ENCODE measurements at regions not wholly inside any gene's neighbourhood (a gene's known extent, or its start where the extent isn't known, plus 50 kb on each side); places are given as distances from the start of the nearest gene placed in this dataset.

GRCh38 chr5:101091902-101092301 lies 188.8 kb upstream of the ST8SIA4 start:
- no peak overlapping the region for H3K27ac ChIP-seq
- no peaks in the 10 kb centered on the region for H3K36me3 ChIP-seq
- H3K4me3 ChIP-seq = no peak overlapping the region
- no peak for TF ChIP-seq CTCF (IDR thresholded peaks at IDR 0.05; ENCODE audit: low read depth, low read length)
- H3K9me3 ChIP-seq (ENCODE audit: low read depth) = no peaks in the 10 kb centered on the region
- H3K27me3 ChIP-seq = no peaks in the 10 kb centered on the region
- no peaks in the 10 kb centered on the region for H3K4me1 ChIP-seq (ENCODE audit: low read depth)
- no peak for DNase-seq (ENCODE audit: low read depth in 1 of 2, low spot score in 1 of 2)

- DNase-seq (ENCODE audit: low read depth in 1 of 2, low spot score in 1 of 2) = no peak
- no peaks in the 10 kb centered on the region for H3K27me3 ChIP-seq
- H3K36me3 ChIP-seq = no peaks in the 10 kb centered on the region
- no peak for TF ChIP-seq CTCF (IDR thresholded peaks at IDR 0.05; ENCODE audit: low read depth, low read length)
- no peaks in the 10 kb centered on the region for H3K4me1 ChIP-seq (ENCODE audit: low read depth)
- H3K27ac ChIP-seq = no peak overlapping the region
- H3K9me3 ChIP-seq (ENCODE audit: low read depth) = no peaks in the 10 kb centered on the region
- no peak overlapping the region for H3K4me3 ChIP-seq
Observed at GRCh38 chr5:101084353-101084752, 181.3 kb upstream of the ST8SIA4 start.

- Histone ChIP-seq H3K9me3 (ENCODE audit: low read depth) (no peaks in the 10 kb centered on the region), H3K4me3 (no peak overlapping the region), H3K27me3 (no peaks in the 10 kb centered on the region), H3K27ac (no peak overlapping the region), H3K4me1 (ENCODE audit: low read depth) (no peaks in the 10 kb centered on the region), H3K36me3 (no peaks in the 10 kb centered on the region)
- no peak for TF ChIP-seq CTCF (IDR thresholded peaks at IDR 0.05; ENCODE audit: low read depth, low read length)
- DNase-seq (ENCODE audit: low read depth in 1 of 2, low spot score in 1 of 2) = peak in 1 of 2 donors; percentile 19
Observed at GRCh38 chr5:101080462-101081240, 177.6 kb upstream of the ST8SIA4 start.

GRCh38 chr5:101068298-101068697 lies 165.2 kb upstream of the ST8SIA4 start:
- DNase-seq (ENCODE audit: low read depth in 1 of 2, low spot score in 1 of 2) = no peak
- Histone ChIP-seq H3K27ac (no peak overlapping the region), H3K27me3 (no peaks in the 10 kb centered on the region), H3K9me3 (ENCODE audit: low read depth) (no peaks in the 10 kb centered on the region), H3K4me1 (ENCODE audit: low read depth) (no peaks in the 10 kb centered on the region), H3K36me3 (no peaks in the 10 kb centered on the region), H3K4me3 (no peak overlapping the region)
- no peak for TF ChIP-seq CTCF (IDR thresholded peaks at IDR 0.05; ENCODE audit: low read depth, low read length)

- H3K36me3 ChIP-seq = no peaks in the 10 kb centered on the region
- no peak for DNase-seq (ENCODE audit: low read depth in 1 of 2, low spot score in 1 of 2)
- H3K27ac ChIP-seq = no peak overlapping the region
- no peaks in the 10 kb centered on the region for H3K27me3 ChIP-seq
- H3K4me3 ChIP-seq = no peak overlapping the region
- H3K9me3 ChIP-seq (ENCODE audit: low read depth) = no peaks in the 10 kb centered on the region
- no peaks in the 10 kb centered on the region for H3K4me1 ChIP-seq (ENCODE audit: low read depth)
- no peak for TF ChIP-seq CTCF (IDR thresholded peaks at IDR 0.05; ENCODE audit: low read depth, low read length)
Observed at GRCh38 chr5:101067429-101067828, 164.3 kb upstream of the ST8SIA4 start.

All from cardiac muscle cell (in vitro differentiated cells and primary cell).